H4 (cell line): ENCODE measurements at regions not wholly inside any gene's neighbourhood (a gene's known extent, or its start where the extent isn't known, plus 50 kb on each side); places are given as distances from the start of the nearest gene placed in this dataset.

ENCODE experiments used
- DNase-seq: peaks from one replicate; pipeline ENCODE4 v3.0.0-alpha.2; 2015; ENCODE audit warnings: low spot score

GRCh38 chr6:22021966-22022365 is 274.9 kb downstream of the PRL start:
- DNase-seq, result no peak

- DNase-seq, result no peak
Observed at GRCh38 chr6:22023937-22024336, 272.9 kb downstream of the PRL start.

- DNase-seq, result no peak
Observed at GRCh38 chr6:22024973-22025467, 271.8 kb downstream of the PRL start.

DNA sequence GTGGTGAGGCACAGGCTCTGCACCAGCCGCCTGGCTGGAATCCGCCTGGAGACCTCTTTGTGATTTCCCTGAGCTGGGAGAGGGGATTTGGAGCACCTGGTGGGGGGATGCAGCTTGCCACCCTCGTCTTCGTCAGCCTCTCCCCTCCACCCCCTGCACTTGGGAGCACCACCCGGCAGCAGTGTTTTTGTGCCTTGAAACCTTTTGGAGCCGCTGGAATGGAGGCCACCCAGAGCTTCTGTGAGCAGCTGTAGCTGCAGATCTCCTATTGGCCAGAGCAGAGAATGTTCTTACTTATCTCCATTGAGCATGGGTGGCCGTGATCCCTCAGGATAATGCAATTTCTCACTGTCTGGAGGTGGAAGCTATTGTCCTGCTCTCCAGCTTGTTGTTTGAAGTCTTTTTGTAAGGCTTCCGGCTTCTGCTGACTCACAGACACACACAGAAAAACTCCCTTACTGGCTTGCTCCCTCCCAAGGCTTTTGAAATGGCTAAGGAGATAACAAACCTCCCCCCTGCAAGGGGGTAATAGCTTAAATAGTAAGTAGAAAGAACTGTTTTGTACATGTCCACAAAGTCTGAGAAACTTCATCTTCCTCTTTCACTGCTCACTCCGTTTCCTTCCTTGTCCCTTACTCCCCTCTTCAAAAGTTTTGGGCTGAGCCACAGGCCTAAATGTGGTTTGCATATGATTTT is 271.2 kb downstream of the PRL start:
- peak; percentile 41 for DNase-seq

DNA sequence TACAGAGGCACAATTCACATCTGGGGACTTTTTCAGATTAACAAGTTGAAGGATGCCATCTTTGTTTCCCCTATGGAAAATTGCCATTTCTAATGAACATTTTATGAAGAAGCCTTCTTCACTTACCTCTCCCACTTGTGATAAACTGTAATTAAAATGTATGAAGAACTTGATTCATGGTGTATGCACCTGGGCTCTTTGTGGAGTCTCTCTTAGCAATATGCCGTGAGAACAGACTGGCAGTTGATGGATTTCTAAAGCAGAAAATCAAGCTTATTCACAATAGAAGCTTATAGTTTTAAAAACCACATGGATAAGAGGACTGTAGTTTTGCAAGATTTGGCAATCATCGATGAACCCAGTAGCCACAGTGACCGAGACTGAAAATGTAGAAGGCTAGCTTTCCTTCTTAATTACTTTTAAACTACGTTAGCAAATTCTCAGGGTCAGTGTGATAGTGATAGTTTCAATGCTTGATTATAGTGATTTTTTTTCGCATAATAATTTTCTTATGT is 270.6 kb downstream of the PRL start:
- no peak for DNase-seq

DNA sequence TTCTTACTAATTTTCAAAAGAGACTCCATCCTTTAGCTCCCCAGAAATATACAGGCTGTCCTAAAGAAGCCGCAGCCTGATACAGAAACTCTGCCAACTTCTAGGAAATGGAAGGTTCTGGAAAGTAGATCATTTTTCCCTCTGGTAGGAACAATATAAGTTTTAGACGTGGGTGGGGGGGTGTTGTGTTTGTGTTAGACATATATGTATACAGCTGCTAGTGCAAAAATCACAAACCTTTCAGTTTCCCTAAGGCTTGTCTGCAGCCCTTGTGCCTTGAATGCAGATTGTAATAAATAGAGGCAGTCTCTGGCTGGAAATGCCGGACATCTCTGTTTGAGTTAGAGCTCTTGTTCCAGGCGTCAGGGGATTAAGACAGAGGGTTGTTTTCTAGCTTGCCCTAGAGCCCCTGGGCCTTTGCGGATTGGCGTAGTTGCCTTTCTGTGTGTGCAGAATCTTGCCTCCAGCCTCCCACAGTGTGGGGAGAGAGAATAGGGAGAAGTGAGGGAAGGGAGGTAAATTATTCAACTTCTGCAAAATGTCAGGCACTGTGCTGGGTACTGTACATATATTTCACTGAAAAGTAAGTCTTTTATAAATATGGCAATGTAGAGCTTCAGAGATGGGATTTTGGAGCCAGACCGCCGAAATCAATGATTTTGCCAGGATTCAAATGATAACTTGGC is 269.7 kb downstream of the PRL start:
- DNase-seq, result no peak

GRCh38 chr6:22028403-22029090 is 268.3 kb downstream of the PRL start:
- DNase-seq, result no peak

DNA sequence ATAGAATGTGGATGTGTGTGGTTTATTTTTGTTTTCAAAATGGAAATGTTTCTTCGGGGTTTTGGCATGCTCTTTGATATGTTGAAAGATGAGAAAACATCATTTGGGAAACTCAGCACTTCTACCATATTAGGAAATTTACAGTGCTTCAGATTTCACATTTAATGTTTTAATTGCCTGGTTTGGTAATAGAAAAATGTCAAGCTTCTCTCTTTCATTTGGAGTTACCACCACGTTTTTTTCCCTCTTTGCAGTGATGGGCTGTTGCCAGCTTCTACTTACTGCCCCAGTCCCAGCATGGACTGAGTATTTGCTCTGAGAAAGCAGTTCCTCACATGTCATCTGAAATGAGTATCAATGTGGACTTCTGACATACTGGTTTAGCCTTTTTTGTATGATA is 267.7 kb downstream of the PRL start:
- DNase-seq, result no peak

- no peak for DNase-seq
Observed at GRCh38 chr6:22030730-22031619, 265.9 kb downstream of the PRL start.

DNA sequence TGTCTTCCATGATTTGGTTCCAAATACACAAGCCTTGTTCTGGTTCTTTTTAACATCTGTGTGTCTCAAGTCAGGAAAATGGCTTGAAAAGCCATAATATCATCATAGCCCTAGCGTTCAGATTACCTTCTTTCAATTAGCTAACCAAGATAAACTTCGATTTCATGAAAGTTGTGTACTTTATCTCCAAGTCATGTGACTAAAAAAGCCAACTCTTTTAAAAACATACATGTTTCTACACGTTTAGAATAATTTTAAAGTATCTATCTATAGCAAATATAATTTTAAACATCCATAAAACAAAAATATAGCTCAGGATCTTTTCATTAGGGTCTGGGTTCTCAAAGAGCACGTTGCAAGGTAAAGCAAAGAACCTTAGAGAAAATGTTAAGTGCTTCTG is 261.1 kb downstream of the PRL start:
- DNase-seq, result no peak

DNA sequence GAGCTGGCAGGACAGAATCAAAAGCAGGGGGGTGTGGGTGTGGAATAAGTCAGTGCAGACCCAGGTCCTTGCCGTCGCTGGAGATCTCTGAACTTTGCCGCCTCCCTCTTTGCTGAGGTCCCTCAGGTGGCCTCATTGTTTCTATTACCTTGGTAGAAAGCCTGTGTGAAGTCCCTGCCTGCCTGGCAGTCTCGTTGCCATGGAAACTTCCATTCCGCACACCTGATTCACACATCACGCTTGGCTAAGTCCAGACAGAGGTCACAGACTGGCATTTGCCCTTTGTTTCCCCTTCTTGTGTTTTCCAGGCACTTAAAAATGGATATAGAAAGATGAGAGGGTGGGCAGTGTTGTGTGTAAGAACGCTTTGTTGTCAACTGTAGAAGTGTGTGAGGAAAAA is 260.6 kb downstream of the PRL start:
- no peak for DNase-seq

DNA sequence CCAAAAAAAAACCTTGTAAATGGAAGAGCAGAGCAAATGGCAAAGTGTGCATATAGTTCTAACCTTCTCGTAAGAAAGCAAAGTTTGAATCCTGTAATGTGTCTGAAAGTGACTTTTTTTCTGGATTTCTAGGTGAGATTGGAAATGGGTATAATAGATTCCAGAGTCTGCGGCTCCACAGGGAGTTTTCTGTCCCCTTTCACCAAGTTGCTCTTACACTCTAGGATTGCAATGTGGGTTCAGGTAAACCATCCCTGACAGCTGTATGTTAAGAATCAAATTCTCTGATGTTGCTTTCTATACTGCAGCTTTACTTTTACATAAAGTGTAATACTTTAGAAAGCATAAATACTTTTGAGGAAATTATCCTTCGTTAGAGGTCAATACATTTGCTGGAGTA is 260.1 kb downstream of the PRL start:
- DNase-seq, result no peak

- no peak for DNase-seq
Observed at GRCh38 chr6:22041797-22042480, 254.9 kb downstream of the PRL start.

DNA sequence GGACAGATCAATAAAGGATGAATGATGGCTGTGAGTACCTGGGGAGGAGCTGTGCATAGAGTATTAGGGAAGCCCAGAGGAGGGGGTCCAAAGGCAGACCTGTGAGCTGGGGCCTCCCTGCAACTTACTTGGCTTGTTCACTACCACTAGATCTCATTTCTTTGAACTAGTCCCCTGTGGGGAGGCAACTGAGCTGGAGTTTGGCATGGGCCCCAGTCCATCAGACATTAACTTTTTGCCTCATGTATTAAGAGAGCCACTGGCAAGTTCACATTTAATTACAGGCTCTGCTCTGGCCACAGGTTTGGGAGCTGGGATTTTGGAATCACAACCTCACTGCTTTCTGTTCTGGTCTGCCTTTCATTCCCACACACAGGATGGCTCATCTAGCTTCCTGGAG is 254.1 kb downstream of the PRL start:
- no peak for DNase-seq

- DNase-seq, result no peak
Observed at GRCh38 chr6:22043284-22043962, 253.4 kb downstream of the PRL start.

- DNase-seq, result no peak
Observed at GRCh38 chr6:22045261-22045912, 251.4 kb downstream of the PRL start.

DNA sequence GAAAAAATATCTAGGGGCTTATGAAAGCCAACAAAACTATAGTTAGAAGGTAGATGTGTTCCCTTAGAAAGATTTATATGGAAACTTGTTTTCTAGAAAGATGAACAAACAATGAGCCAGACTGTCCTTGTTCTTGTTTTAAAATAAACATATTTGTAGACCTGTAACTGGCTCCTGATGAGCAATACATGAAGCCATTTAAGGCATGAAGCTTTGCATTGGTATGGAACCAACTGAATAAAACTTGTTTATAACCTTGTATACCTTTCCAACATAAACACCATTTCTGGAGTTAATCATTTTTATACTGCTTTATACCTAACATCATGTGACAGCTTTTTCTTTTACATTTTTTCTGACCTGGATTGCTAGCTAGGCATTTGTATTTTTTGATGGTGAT is 247.8 kb downstream of the PRL start:
- DNase-seq, result no peak

GRCh38 chr6:22053391-22053997 is 243.3 kb downstream of the PRL start:
- DNase-seq, result no peak

GRCh38 chr6:22056398-22056797 is 240.4 kb downstream of the PRL start:
- no peak for DNase-seq

- DNase-seq, result no peak
Observed at GRCh38 chr6:22057962-22058361, 238.9 kb downstream of the PRL start.
